LHCN-M2 (cell line): ENCODE measurements at regions not wholly inside any gene's neighbourhood (a gene's known extent, or its start where the extent isn't known, plus 50 kb on each side); places are given as distances from the start of the nearest gene placed in this dataset.

Experiments used
- DNase-seq: peaks from one replicate; pipeline ENCODE4 v3.0.0-alpha.2; 2012; ENCODE audit warnings: low read depth

- no peak for DNase-seq
Observed at GRCh38 chr9:129241725-129242124, 63.7 kb upstream of the IER5L start.

GRCh38 chr9:129240581-129241211, 62.6 kb upstream of the IER5L start:
- DNase-seq, result no peak

- no peak for DNase-seq
Observed at GRCh38 chr9:129239946-129240490, 62.0 kb upstream of the IER5L start.

GRCh38 chr9:129237803-129238202, 59.7 kb upstream of the IER5L start:
- DNase-seq, result no peak

GRCh38 chr9:129237164-129237611, 59.1 kb upstream of the IER5L start:
- DNase-seq, result peak; percentile 30

GRCh38 chr9:129236441-129237145, 58.5 kb upstream of the IER5L start:
- DNase-seq, result no peak

GRCh38 chr9:129235931-129236331, 57.9 kb upstream of the IER5L start:
- DNase-seq, result no peak

GRCh38 chr9:129235041-129235930, 57.2 kb upstream of the IER5L start:
- no peak for DNase-seq

- DNase-seq, result no peak
Observed at GRCh38 chr9:129234491-129234890, 56.4 kb upstream of the IER5L start.

- DNase-seq, result no peak
Observed at GRCh38 chr9:129232839-129233591, 55.0 kb upstream of the IER5L start.

GRCh38 chr9:129231759-129232158, 53.7 kb upstream of the IER5L start:
- DNase-seq, result no peak

GRCh38 chr9:129231022-129231739, 53.1 kb upstream of the IER5L start:
- no peak for DNase-seq

GRCh38 chr9:129230302-129230701, 52.2 kb upstream of the IER5L start:
- no peak for DNase-seq
